ENCODE measurements at regions not wholly inside any gene's neighbourhood (a gene's known extent, or its start where the extent isn't known, plus 50 kb on each side); places are given as distances from the start of the nearest gene placed in this dataset.

GRCh38 chr13:55410398-55411330 lies 1730.1 kb upstream of the PRR20A start:
- TF ChIP-seq POLR2A (IDR thresholded peaks at IDR 0.05; ENCODE audit: low read depth, low read length) (no peak), EZH2 (IDR thresholded peaks at IDR 0.05; ENCODE audit: borderline replicate concordance, low read depth, low read length, severe bottlenecking) (no peak), MYC (IDR thresholded peaks at IDR 0.05; ENCODE audit: low read depth, low read length) (no peak), FOS (IDR thresholded peaks at IDR 0.05; ENCODE audit: borderline replicate concordance, insufficient read depth, low read length) (no peak)
- TF ChIP-seq, protein P1, sequence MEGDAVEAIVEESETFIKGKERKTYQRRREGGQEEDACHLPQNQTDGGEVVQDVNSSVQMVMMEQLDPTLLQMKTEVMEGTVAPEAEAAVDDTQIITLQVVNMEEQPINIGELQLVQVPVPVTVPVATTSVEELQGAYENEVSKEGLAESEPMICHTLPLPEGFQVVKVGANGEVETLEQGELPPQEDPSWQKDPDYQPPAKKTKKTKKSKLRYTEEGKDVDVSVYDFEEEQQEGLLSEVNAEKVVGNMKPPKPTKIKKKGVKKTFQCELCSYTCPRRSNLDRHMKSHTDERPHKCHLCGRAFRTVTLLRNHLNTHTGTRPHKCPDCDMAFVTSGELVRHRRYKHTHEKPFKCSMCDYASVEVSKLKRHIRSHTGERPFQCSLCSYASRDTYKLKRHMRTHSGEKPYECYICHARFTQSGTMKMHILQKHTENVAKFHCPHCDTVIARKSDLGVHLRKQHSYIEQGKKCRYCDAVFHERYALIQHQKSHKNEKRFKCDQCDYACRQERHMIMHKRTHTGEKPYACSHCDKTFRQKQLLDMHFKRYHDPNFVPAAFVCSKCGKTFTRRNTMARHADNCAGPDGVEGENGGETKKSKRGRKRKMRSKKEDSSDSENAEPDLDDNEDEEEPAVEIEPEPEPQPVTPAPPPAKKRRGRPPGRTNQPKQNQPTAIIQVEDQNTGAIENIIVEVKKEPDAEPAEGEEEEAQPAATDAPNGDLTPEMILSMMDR (IDR thresholded peaks at IDR 0.05; ENCODE audit: extremely low read depth in 1 of 2, insufficient read depth in 1 of 2, low read depth in 1 of 2, low read length in 2 of 2) = no peak
